Endodermal cell (in vitro differentiated cells): ENCODE measurements at regions not wholly inside any gene's neighbourhood (a gene's known extent, or its start where the extent isn't known, plus 50 kb on each side); places are given as distances from the start of the nearest gene placed in this dataset.
"Not testable (repeated sequence)": the region's sequence is repeated elsewhere in the genome, so short reads cannot be mapped to it uniquely, and the experiment has no call there.

Experiments used
- DNase-seq: peaks from one replicate; pipeline ENCODE4 v3.0.0-alpha.2; 2017
- H3K27ac ChIP-seq: 2 replicates; pipeline ENCODE4 v1.5.1; 2013; ENCODE audit warnings: mild to moderate bottlenecking, low read depth, low read length, moderate library complexity
- H3K27me3 ChIP-seq: 2 replicates; pipeline ENCODE4 v1.6.1; 2013; ENCODE audit warnings: mild to moderate bottlenecking, low read length, moderate library complexity; ENCODE audit not compliant: insufficient read depth, control insufficient read depth, poor library complexity, severe bottlenecking
- H3K36me3 ChIP-seq: 2 replicates; pipeline ENCODE4 v1.7.0; 2013; ENCODE audit warnings: mild to moderate bottlenecking, low read length, moderate library complexity; ENCODE audit not compliant: control insufficient read depth, insufficient read depth
- H3K4me1 ChIP-seq: one replicate; pipeline ENCODE4 v1.7.0; 2013; ENCODE audit warnings: low read length; ENCODE audit not compliant: control insufficient read depth, insufficient read depth
- H3K4me3 ChIP-seq: 2 replicates; pipeline ENCODE4 v1.5.1; 2013; ENCODE audit warnings: mild to moderate bottlenecking, low read length, moderate library complexity
- H3K9ac ChIP-seq: 2 replicates; pipeline ENCODE4 v1.6.1; 2013; ENCODE audit warnings: mild to moderate bottlenecking, low read length, moderate library complexity; ENCODE audit not compliant: poor library complexity, severe bottlenecking; ENCODE audit errors: extremely low read depth
- H3K9me3 ChIP-seq: 2 replicates; pipeline ENCODE4 v1.6.1; 2013; ENCODE audit warnings: mild to moderate bottlenecking, low read length, moderate library complexity; ENCODE audit not compliant: control insufficient read depth
- H3K27ac Mint-ChIP-seq: 2 replicates; pipeline ENCODE4 v1.8.0; 2020; ENCODE audit warnings: mixed read lengths
- H3K27me3 Mint-ChIP-seq: 2 replicates; pipeline ENCODE4 v1.8.0; 2021; ENCODE audit warnings: mild to moderate bottlenecking, mixed read lengths; ENCODE audit not compliant: insufficient read depth
- H3K36me3 Mint-ChIP-seq: 2 replicates; pipeline ENCODE4 v1.8.0; 2020; ENCODE audit warnings: low read depth, mixed read lengths
- H3K4me1 Mint-ChIP-seq: 2 replicates; pipeline ENCODE4 v1.8.0; 2020; ENCODE audit warnings: mixed read lengths
- H3K4me3 Mint-ChIP-seq: 2 replicates; pipeline ENCODE4 v1.8.0; 2020; ENCODE audit warnings: mild to moderate bottlenecking, moderate library complexity, mixed read lengths
- H3K9me3 Mint-ChIP-seq: 2 replicates; pipeline ENCODE4 v1.8.0; 2020; ENCODE audit warnings: mild to moderate bottlenecking, mixed read lengths
- WGBS, 2 experiments: methylation state at CpG; one replicate each; pipeline versions ENCODE4 v1.1.5 to v1.1.7; 2013; ENCODE audit warnings: missing lambda C conversion rate in 2 of 2, mixed read lengths in 1 of 2; ENCODE audit not compliant: insufficient coverage in 1 of 2, insufficient read length in 1 of 2; 5-methylcytosine and 5-hydroxymethylcytosine counted together
- TF ChIP-seq, protein P1 (sequence below): fragments of 200-600 bp; sonication (generic); conservative IDR thresholded peaks from 2 replicates; pipeline ENCODE4 v1.5.0; 2021; ENCODE audit warnings: antibody characterized with exemption, mild to moderate bottlenecking

DNA sequence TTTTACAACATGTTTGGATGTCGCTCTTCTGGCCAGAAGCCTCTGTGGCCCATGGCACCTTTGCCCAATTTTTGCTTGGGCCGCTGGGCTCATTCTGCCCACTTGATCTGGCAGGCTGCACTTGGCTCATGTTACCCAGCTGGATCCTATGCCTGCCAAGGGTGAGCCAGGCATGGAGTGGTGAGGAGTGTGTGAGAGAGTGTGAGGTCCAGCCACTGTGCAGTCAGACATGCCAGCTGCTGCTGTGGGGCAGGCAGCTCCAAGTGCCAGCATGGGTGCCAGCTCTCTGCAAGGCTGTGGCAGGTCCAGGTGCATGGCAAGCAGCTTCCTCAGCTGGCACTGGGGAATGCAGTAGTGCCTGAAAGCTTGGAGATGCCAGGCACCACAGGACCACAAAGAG is 71.0 kb downstream of the EBNA1BP2 start:
- Mint-ChIP-seq H3K9me3 (peaks cover 26% of the 10 kb centered on the region), H3K36me3 (peaks cover 3% of the 10 kb centered on the region), H3K4me1 (peaks cover 2% of the 10 kb centered on the region), H3K27me3 (no peaks in the 10 kb centered on the region), H3K4me3 (no peak overlapping the region), H3K27ac (no peak overlapping the region)
- Histone ChIP-seq H3K27ac (no peak overlapping the region), H3K4me1 (no peaks in the 10 kb centered on the region), H3K36me3 (no peaks in the 10 kb centered on the region), H3K9ac (no peak overlapping the region), H3K27me3 (no peaks in the 10 kb centered on the region), H3K4me3 (no peak overlapping the region), H3K9me3 (peaks cover 11% of the 10 kb centered on the region)
- TF ChIP-seq, protein P1, sequence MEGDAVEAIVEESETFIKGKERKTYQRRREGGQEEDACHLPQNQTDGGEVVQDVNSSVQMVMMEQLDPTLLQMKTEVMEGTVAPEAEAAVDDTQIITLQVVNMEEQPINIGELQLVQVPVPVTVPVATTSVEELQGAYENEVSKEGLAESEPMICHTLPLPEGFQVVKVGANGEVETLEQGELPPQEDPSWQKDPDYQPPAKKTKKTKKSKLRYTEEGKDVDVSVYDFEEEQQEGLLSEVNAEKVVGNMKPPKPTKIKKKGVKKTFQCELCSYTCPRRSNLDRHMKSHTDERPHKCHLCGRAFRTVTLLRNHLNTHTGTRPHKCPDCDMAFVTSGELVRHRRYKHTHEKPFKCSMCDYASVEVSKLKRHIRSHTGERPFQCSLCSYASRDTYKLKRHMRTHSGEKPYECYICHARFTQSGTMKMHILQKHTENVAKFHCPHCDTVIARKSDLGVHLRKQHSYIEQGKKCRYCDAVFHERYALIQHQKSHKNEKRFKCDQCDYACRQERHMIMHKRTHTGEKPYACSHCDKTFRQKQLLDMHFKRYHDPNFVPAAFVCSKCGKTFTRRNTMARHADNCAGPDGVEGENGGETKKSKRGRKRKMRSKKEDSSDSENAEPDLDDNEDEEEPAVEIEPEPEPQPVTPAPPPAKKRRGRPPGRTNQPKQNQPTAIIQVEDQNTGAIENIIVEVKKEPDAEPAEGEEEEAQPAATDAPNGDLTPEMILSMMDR, result no peak
- WGBS, 2 experiments, result 92 to 100% methylated on average over 2 of the region's 2 CpGs
- no peak for DNase-seq

DNA sequence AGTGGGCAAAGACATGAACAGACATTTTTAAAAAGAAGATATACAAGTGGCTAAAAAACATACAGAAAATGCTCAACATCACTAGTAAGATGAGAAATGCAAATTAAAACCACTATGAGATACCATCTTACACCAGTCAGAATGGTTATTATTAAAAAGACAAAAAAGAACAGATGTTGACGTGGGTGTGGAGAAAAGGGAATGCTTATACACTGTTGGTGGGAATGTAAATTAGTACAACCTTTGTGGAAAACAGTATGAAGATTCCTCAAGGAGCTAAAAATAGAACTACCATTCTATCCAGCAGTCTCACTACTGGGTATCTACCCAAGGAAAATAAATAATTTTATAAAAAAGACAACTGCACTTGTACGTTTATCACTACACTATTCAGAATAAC is 73.9 kb downstream of the EBNA1BP2 start:
- H3K27me3 ChIP-seq, result no peaks in the 10 kb centered on the region
- peaks cover 1% of the 10 kb centered on the region for H3K27me3 Mint-ChIP-seq
- H3K9ac ChIP-seq, result no peak overlapping the region
- H3K4me1 ChIP-seq, result no peaks in the 10 kb centered on the region
- no peak for DNase-seq
- TF ChIP-seq, protein P1, result no peak
- 95 to 100% methylated on average over 1 to 2 of the region's 2 CpGs for WGBS, 2 experiments
- no peak overlapping the region for H3K27ac ChIP-seq
- H3K4me1 Mint-ChIP-seq, result peaks cover 2% of the 10 kb centered on the region
- H3K27ac Mint-ChIP-seq, result no peak overlapping the region
- no peak overlapping the region for H3K4me3 Mint-ChIP-seq
- H3K9me3 ChIP-seq, result no peaks in the 10 kb centered on the region
- no peak overlapping the region for H3K4me3 ChIP-seq
- H3K36me3 Mint-ChIP-seq, result no peaks in the 10 kb centered on the region
- peaks cover 8% of the 10 kb centered on the region for H3K9me3 Mint-ChIP-seq
- H3K36me3 ChIP-seq, result no peaks in the 10 kb centered on the region

DNA sequence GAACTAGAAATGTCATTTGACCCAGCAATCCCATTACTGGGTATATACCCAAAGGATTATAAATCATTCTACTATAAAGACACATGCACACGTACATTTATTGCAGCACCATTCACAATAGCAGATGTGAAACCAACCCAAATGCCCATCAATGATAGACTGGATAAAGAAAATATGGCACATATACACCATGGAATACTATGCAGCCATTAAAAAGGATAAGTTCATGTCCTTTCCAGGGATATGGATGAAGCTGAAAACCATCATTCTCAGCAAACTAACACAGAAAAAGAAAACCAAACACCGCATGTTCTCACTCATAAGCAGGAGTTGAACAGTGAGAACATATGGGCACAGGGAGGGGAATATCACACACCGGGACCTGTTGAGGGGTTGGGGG is 75.6 kb downstream of the EBNA1BP2 start:
- not testable (repeated sequence) for H3K9me3 ChIP-seq, H3K36me3 ChIP-seq, DNase-seq, H3K36me3 Mint-ChIP-seq, H3K9me3 Mint-ChIP-seq, H3K9ac ChIP-seq, H3K4me3 Mint-ChIP-seq, H3K4me3 ChIP-seq, H3K27me3 ChIP-seq, H3K27ac ChIP-seq, H3K4me1 Mint-ChIP-seq, H3K27ac Mint-ChIP-seq, H3K4me1 ChIP-seq, H3K27me3 Mint-ChIP-seq
- 96% methylated on average over 3 of the region's 3 CpGs; no CpG with 5 or more reads in 1 of the 2 experiments for WGBS, 2 experiments

DNA sequence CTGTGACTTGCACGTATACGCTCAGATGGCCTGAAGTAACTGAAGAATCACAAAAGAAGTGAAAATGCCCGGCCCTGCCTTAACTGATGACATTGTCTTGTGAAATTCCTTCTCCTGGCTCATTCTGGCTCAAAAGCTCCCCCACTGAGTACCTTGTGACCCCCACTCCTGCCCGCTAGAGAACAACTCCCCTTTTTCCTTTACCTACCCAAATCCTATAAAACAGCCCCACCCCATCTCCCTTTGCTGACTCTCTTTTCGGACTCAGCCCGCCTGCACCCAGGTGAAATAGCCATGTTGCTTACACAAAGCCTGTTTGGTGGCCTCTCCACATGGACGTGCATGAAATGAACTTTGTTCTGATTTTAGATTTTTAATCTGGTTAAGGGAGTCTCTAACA is 81.3 kb downstream of the EBNA1BP2 start:
- not testable (repeated sequence) for H3K36me3 ChIP-seq, H3K4me3 ChIP-seq, H3K36me3 Mint-ChIP-seq, H3K9me3 ChIP-seq, H3K9ac ChIP-seq, H3K4me1 ChIP-seq, DNase-seq, H3K27ac ChIP-seq, H3K27me3 Mint-ChIP-seq, H3K27me3 ChIP-seq
- Mint-ChIP-seq H3K4me3 (peak overlapping the region; percentile 15), H3K9me3 (peaks cover 14% of the 10 kb centered on the region), H3K27ac (peak overlapping the region; percentile 93), H3K4me1 (peaks cover 54% of the 10 kb centered on the region)
- WGBS, 2 experiments, result 38 to 48% methylated on average over 7 of the region's 7 CpGs

DNA sequence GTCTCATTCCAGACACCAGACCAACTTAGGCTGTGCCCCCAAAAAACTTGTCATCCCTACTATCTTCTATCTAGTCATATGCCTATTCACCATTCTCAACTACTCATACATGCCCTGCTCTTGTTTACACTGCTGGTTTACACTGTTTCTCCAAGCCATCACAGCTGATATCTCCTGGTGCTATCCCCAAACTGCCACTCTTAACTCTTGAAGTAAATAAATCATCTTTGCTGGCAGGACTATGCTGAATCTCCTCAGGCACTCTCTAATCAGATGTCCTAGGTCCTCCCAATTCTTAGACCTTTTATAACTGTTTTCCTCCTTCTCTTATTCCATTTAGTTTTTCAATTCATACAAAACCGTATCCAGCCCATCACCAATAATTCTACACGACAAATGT is 81.9 kb downstream of the EBNA1BP2 start:
- not testable (repeated sequence) for H3K9ac ChIP-seq, H3K36me3 ChIP-seq, H3K27me3 Mint-ChIP-seq, H3K4me3 ChIP-seq, H3K36me3 Mint-ChIP-seq, DNase-seq, H3K27ac ChIP-seq, H3K4me1 ChIP-seq, H3K4me3 Mint-ChIP-seq, H3K9me3 ChIP-seq, H3K27me3 ChIP-seq, H3K27ac Mint-ChIP-seq
- WGBS, 2 experiments, result 54 to 70% methylated on average over 2 of the region's 2 CpGs
- peaks cover 20% of the 10 kb centered on the region for H3K9me3 Mint-ChIP-seq
- H3K4me1 Mint-ChIP-seq, result peaks cover 54% of the 10 kb centered on the region
